Activated T-cell treated with anti-CD3 and anti-CD28 coated beads, Interleukin-2, amount 50 U/mL, for 48 hours (primary cell): ENCODE measurements at regions not wholly inside any gene's neighbourhood (a gene's known extent, or its start where the extent isn't known, plus 50 kb on each side); places are given as distances from the start of the nearest gene placed in this dataset.
"Not testable (repeated sequence)": the region's sequence is repeated elsewhere in the genome, so short reads cannot be mapped to it uniquely, and the experiment has no call there.

ENCODE experiments used
- DNase-seq, 2 experiments: peaks; one replicate each; pipeline ENCODE4 v3.0.0-alpha.2; 2020

- peak in 1 of 2 experiments; percentile 26 for DNase-seq
Measured at GRCh38 chr4:177251237-177251636, 58.4 kb upstream of the NEIL3 start.

GRCh38 chr4:177255359-177255758, 54.3 kb upstream of the NEIL3 start:
- DNase-seq = no peak

- DNase-seq = no peak
Measured at GRCh38 chr4:177256950-177257349, 52.7 kb upstream of the NEIL3 start.

- DNase-seq = not testable (repeated sequence)
Measured at GRCh38 chr4:177259466-177259865, 50.2 kb upstream of the NEIL3 start.
